Lower leg skin (tissue), 4 donors: ENCODE measurements at regions not wholly inside any gene's neighbourhood (a gene's known extent, or its start where the extent isn't known, plus 50 kb on each side); places are given as distances from the start of the nearest gene placed in this dataset.
"Not testable (repeated sequence)": the region's sequence is repeated elsewhere in the genome, so short reads cannot be mapped to it uniquely, and the experiment has no call there.

Experiments used
- DNase-seq, 2 donors: peaks; one replicate each; pipeline ENCODE4 v3.0.0-alpha.2; 2019; ENCODE audit warnings: low spot score in 2 of 2
- H3K4me3 ChIP-seq: fragments of 200-600 bp; sonication (generic); 2 replicates; pipeline ENCODE4 v1.5.1; 2017; ENCODE audit warnings: mild to moderate bottlenecking, low read depth; ENCODE audit not compliant: poor library complexity, severe bottlenecking
- POLR2A ChIP-seq, 2 donors: fragments of 450-650 bp; IDR thresholded peaks; one replicate each; pipeline ENCODE4 v1.6.1; 2016 to 2017; ENCODE audit warnings: antibody characterized with exemption in 2 of 2, mild to moderate bottlenecking in 1 of 2, moderate library complexity in 1 of 2
- WGBS, 2 donors: methylation state at CpG; one replicate each; pipeline ENCODE4 v1.1.5; 2018; 5-methylcytosine and 5-hydroxymethylcytosine counted together
- intact Hi-C: fragments of 100-400 bp; cut with DNase I; formaldehyde crosslinking; loops from one replicate; pipeline ENCODE4 v1.15.0; 2023; ENCODE audit warnings: low total_unique reads
- TF ChIP-seq, protein P1 (sequence below), 3 donors: fragments of 450-650 bp; IDR thresholded peaks; one replicate each; pipeline ENCODE4 v1.5.1; 2016; ENCODE audit warnings: antibody characterized with exemption in 3 of 3, mild to moderate bottlenecking in 3 of 3, moderate library complexity in 2 of 3

DNA sequence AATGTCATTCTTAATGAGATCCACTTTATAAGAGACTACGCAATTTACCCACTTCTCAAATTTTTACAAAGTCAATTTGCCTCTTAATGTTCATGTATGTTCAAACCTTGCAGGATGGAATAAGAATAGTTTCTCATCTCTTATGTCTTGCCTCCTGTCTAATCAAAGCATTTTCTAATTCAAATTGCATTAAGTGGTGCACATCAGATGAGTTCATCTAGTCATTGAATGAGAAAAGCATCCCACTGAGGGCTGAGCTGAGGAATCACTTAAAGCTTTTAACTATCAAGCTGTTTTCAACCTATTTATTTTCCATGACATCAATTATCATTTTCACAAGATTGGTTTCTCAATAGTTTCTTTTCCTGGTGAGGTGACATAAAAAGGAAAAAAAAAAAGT, 1964.0 kb downstream of the PCDH7 start:
- intact Hi-C loops = no loop called here
- TF ChIP-seq, protein P1, sequence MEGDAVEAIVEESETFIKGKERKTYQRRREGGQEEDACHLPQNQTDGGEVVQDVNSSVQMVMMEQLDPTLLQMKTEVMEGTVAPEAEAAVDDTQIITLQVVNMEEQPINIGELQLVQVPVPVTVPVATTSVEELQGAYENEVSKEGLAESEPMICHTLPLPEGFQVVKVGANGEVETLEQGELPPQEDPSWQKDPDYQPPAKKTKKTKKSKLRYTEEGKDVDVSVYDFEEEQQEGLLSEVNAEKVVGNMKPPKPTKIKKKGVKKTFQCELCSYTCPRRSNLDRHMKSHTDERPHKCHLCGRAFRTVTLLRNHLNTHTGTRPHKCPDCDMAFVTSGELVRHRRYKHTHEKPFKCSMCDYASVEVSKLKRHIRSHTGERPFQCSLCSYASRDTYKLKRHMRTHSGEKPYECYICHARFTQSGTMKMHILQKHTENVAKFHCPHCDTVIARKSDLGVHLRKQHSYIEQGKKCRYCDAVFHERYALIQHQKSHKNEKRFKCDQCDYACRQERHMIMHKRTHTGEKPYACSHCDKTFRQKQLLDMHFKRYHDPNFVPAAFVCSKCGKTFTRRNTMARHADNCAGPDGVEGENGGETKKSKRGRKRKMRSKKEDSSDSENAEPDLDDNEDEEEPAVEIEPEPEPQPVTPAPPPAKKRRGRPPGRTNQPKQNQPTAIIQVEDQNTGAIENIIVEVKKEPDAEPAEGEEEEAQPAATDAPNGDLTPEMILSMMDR (IDR thresholded peaks at IDR 0.05) = no peak
- no peak for TF ChIP-seq POLR2A (IDR thresholded peaks at IDR 0.05)
- H3K4me3 ChIP-seq = no peak overlapping the region
- DNase-seq = no peak
- 92 to 98% methylated on average over 1 of the region's 1 CpG for WGBS, 2 donors

DNA sequence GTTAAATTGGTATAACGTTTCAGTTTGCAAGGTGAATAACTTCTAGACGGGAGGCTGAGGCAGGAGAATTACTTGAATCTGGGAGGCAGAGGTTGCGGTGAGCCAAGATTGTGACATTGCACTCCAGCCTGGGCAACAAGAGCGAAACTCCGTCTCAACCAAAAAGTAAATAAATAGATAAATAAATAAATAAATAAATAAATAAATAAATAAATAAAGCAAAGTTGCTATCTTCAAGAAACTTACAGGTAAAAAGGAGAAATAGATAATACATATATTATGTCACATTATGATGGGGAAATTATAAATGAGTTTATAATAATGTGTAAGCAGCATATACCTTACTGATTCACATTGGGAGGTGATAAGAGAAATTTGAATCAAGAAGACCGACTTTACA, 1966.0 kb downstream of the PCDH7 start:
- TF ChIP-seq, protein P1 (IDR thresholded peaks at IDR 0.05) = no peak
- TF ChIP-seq POLR2A (IDR thresholded peaks at IDR 0.05) = no peak
- H3K4me3 ChIP-seq = no peak overlapping the region
- intact Hi-C loops = no loop called here
- WGBS, 2 donors = 92 to 93% methylated on average over 6 of the region's 6 CpGs
- no peak for DNase-seq

DNA sequence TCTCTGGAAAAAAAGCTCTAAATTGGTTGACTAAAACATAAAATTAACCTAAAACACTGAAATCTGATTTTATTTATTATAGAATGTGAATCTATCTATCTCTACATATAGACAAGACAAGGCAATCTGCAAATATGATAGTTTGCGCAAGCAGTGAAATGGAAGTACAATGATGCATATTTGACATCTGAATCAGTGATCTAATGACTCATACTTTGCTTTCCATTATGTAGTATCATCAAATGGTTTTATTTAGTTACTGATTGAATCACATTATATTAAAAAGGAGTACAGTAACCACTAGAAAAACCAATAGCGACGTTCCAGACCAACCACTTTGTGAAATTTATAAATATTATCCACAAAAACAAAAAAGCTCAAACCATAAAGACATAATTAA, 1969.3 kb downstream of the PCDH7 start:
- H3K4me3 ChIP-seq = no peak overlapping the region
- TF ChIP-seq, protein P1 (IDR thresholded peaks at IDR 0.05) = no peak
- no peak for TF ChIP-seq POLR2A (IDR thresholded peaks at IDR 0.05)
- no peak for DNase-seq
- intact Hi-C loops = no loop called here
- WGBS, 2 donors = 94% methylated on average over 3 of the region's 3 CpGs

DNA sequence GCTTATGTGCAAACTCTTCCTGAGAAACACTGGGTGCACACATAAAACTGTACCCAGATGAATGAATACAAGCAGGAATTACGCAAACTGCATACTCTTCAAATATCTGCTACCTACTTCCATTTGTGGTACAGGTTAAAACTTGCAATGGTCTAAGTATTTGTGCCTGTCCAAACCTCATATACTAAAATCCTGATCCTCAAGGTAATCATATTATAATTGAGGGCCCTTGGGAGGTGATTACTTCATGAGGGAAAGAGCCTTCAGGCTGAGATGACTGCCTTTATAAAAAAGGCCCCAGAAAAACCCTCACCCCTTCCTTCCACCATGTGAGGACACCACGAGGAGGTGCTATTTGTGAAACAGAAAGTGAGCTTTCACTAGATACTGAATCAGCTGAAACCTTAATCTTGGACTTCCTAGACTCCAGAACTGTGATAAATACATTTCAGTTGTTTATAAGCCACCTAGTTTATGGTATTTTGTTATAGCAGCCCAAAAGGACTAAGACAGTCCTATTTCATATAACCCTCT, 1977.2 kb downstream of the PCDH7 start:
- TF ChIP-seq, protein P1 (IDR thresholded peaks at IDR 0.05) = no peak
- no peak for TF ChIP-seq POLR2A (IDR thresholded peaks at IDR 0.05)
- no peak for DNase-seq
- intact Hi-C loops = no loop called here
- no peak overlapping the region for H3K4me3 ChIP-seq
- 76 to 78% methylated on average over 2 of the region's 2 CpGs for WGBS, 2 donors

DNA sequence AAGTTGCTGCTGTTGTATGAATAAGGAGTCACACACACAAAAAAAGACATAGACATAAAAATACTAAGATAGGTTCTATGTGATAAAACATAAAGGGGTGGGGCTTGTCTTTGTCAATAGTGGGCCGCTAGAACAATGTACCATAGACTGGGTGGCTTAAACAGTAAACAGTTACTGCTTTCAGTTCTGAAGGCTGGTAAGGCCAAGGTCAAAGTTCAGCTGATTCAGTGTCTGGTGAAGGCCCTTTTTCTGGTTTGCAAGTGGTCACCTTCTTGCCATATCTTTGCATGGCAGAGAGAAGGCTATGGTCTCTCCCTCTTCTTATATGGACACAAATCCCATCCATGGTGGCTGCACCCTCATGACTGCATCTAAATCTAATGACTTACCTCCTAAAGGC, 1980.7 kb downstream of the PCDH7 start:
- DNase-seq = no peak
- WGBS, 2 donors = 92 to 95% methylated on average over 1 of the region's 1 CpG
- H3K4me3 ChIP-seq = no peak overlapping the region
- TF ChIP-seq, protein P1 (IDR thresholded peaks at IDR 0.05) = no peak
- TF ChIP-seq POLR2A (IDR thresholded peaks at IDR 0.05) = no peak
- intact Hi-C loops = no loop called here

DNA sequence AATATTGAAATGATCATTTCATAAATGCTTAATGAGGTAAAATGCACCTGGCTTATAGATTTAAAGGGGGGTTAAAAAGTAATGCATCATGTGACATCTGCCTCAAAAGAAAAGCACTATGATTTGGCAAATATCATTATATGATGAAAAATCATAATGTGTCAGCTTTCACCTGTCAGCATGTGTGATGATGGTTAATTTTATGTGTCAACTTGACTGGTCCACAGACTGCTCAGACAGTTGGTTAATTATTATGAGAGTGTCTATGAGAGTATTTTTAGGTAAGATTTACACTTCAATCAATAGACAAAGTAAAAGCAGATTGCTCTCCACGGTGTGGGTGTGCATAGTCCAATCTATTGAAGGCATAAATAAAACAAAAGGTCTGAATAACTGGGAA, 1986.7 kb downstream of the PCDH7 start:
- TF ChIP-seq POLR2A (IDR thresholded peaks at IDR 0.05) = no peak
- TF ChIP-seq, protein P1 (IDR thresholded peaks at IDR 0.05) = no peak
- 55 to 79% methylated on average over 1 of the region's 1 CpG for WGBS, 2 donors
- DNase-seq = no peak
- intact Hi-C loops = no loop called here
- H3K4me3 ChIP-seq = no peak overlapping the region

DNA sequence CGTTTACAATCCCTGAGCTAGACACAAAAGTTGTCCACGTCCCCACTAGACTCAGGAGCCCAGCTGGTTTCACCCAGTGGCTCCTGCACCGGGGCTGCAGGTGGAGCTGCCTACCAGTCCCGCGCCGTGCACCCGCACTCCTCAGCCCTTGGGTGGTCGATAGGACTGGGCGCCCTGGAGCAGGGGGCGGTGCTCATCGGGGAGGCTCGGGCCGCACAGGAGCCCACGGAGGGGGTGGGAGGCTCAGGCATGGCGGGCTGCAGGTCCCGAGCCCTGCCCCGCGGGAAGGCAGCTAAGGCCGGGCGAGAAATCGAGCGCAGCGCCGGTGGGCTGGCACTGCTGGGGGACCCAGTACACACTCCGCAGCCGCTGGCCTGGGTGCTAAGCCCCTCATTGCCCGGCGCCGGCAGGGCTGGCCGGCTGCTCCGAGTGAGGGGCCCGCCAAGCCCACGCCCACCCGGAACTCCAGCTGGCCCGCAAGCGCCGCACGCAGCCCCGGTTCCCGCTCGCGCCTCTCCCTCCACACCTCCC, 1996.0 kb downstream of the PCDH7 start:
- intact Hi-C loops, DNase-seq, H3K4me3 ChIP-seq: not testable (repeated sequence)
- WGBS, 2 donors = 95 to 99% methylated on average over 31 to 34 of the region's 42 CpGs
